Neural progenitor cell (in vitro differentiated cells): ENCODE measurements at regions not wholly inside any gene's neighbourhood (a gene's known extent, or its start where the extent isn't known, plus 50 kb on each side); places are given as distances from the start of the nearest gene placed in this dataset.

Experiments used
- CTCF ChIP-seq: fragments of 200-600 bp; sonication (generic); IDR thresholded peaks from 2 replicates; pipeline ENCODE4 v1.5.1; 2017; ENCODE audit warnings: antibody characterized with exemption, mild to moderate bottlenecking
- EZH2phosphoT487 ChIP-seq: fragments of 200-600 bp; sonication (generic); IDR thresholded peaks from 2 replicates; pipeline ENCODE4 v1.6.1; 2017; ENCODE audit warnings: antibody characterized with exemption

DNA sequence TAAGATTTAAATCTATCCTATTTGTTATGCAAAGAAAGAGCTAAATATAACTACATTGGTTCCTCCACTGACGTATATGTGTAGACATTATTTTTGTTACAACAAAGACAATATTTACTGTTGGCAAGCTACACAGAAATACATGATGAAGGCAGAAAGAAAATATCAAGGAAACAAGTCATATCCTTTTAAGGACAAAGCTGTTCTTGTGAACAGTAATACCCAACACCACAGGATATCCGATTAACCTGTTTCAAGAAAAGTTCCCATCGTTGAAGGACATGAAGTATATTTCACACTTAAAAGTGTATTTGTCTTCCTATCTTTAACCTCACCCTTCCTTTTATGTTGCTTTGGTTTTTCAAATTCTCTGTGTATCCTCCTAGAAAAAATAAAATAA is 235.8 kb upstream of the AADAT start:
- TF ChIP-seq CTCF (no peak), EZH2phosphoT487 (no peak)
